Stimulated activated naive B cell treated with anti-CD40 and anti-IgM and Interleukin-4, amounts not matched to agents 10 μg/mL and 1 μg/mL and 100 μg/mL, for 72 hours (primary cell): ENCODE measurements at regions not wholly inside any gene's neighbourhood (a gene's known extent, or its start where the extent isn't known, plus 50 kb on each side); places are given as distances from the start of the nearest gene placed in this dataset.

Experiments
- ATAC-seq, 2 donors: fragments of 150-1000 bp; cut with Tn5 transposase; replicated peaks; 2 replicates each; pipeline ENCODE4 v1.10.0; 2021; ENCODE audit warnings: moderate library complexity in 1 of 2
- DNase-seq: peaks from one replicate; pipeline ENCODE4 v3.0.0; 2021
- H3K27ac Mint-ChIP-seq: one replicate; pipeline ENCODE4 v1.8.0; 2022; ENCODE audit warnings: mild to moderate bottlenecking, mixed read lengths
- H3K27me3 Mint-ChIP-seq, 2 donors: one replicate each; pipeline ENCODE4 v1.8.0; 2022; ENCODE audit warnings: mixed read lengths in 2 of 2
- H3K36me3 Mint-ChIP-seq, 2 donors: one replicate each; pipeline ENCODE4 v1.8.0; 2022; ENCODE audit warnings: mixed read lengths in 2 of 2, mild to moderate bottlenecking in 1 of 2
- H3K4me1 Mint-ChIP-seq, 2 donors: one replicate each; pipeline ENCODE4 v1.8.0; 2022; ENCODE audit warnings: mixed read lengths in 2 of 2, mild to moderate bottlenecking in 1 of 2
- H3K4me3 Mint-ChIP-seq, 2 donors: one replicate each; pipeline ENCODE4 v1.8.0; 2022; ENCODE audit warnings: mild to moderate bottlenecking in 2 of 2, mixed read lengths in 2 of 2, moderate library complexity in 1 of 2
- H3K9me3 Mint-ChIP-seq, 2 donors: one replicate each; pipeline ENCODE4 v1.8.0; 2022; ENCODE audit warnings: mixed read lengths in 2 of 2, mild to moderate bottlenecking in 1 of 2

GRCh38 chr9:89933578-89933977, 328.8 kb downstream of the GADD45G start:
- ATAC-seq, result no peak
- H3K27me3 Mint-ChIP-seq, result peaks cover 0 to 5% of the 10 kb centered on the region in 2 donors
- no peak for DNase-seq
- H3K4me1 Mint-ChIP-seq, result peaks cover 9 to 19% of the 10 kb centered on the region in 2 donors
- no peaks in the 10 kb centered on the region for H3K36me3 Mint-ChIP-seq
- no peaks in the 10 kb centered on the region for H3K9me3 Mint-ChIP-seq
- H3K27ac Mint-ChIP-seq, result no peak overlapping the region
- no peak overlapping the region for H3K4me3 Mint-ChIP-seq

GRCh38 chr9:89935115-89935514, 330.3 kb downstream of the GADD45G start:
- Mint-ChIP-seq H3K27me3 (peaks cover 8 to 19% of the 10 kb centered on the region in 2 donors), H3K9me3 (no peaks in the 10 kb centered on the region), H3K27ac (no peak overlapping the region), H3K4me1 (peaks cover 8 to 14% of the 10 kb centered on the region in 2 donors), H3K4me3 (no peak overlapping the region), H3K36me3 (no peaks in the 10 kb centered on the region)
- no peak for DNase-seq
- no peak for ATAC-seq

GRCh38 chr9:89935801-89936200, 331.0 kb downstream of the GADD45G start:
- Mint-ChIP-seq H3K4me1 (peaks cover 5 to 8% of the 10 kb centered on the region in 2 donors), H3K9me3 (no peaks in the 10 kb centered on the region), H3K4me3 (no peak overlapping the region), H3K27me3 (peaks cover 8 to 19% of the 10 kb centered on the region in 2 donors), H3K27ac (no peak overlapping the region), H3K36me3 (no peaks in the 10 kb centered on the region)
- DNase-seq, result no peak
- ATAC-seq, result no peak

GRCh38 chr9:89937051-89937450, 332.2 kb downstream of the GADD45G start:
- peaks cover 3 to 8% of the 10 kb centered on the region in 2 donors for H3K4me1 Mint-ChIP-seq
- H3K27me3 Mint-ChIP-seq, result peaks cover 14 to 19% of the 10 kb centered on the region in 2 donors
- DNase-seq (no peak), ATAC-seq (no peak)
- no peak overlapping the region for H3K4me3 Mint-ChIP-seq
- no peak overlapping the region for H3K27ac Mint-ChIP-seq
- H3K9me3 Mint-ChIP-seq, result no peaks in the 10 kb centered on the region
- H3K36me3 Mint-ChIP-seq, result no peaks in the 10 kb centered on the region

GRCh38 chr9:89939181-89939580, 334.4 kb downstream of the GADD45G start:
- Mint-ChIP-seq H3K27ac (no peak overlapping the region), H3K4me1 (peaks cover 3 to 8% of the 10 kb centered on the region in 2 donors), H3K36me3 (no peaks in the 10 kb centered on the region), H3K4me3 (no peak overlapping the region), H3K27me3 (peaks cover 23 to 25% of the 10 kb centered on the region in 2 donors), H3K9me3 (no peaks in the 10 kb centered on the region)
- DNase-seq (no peak), ATAC-seq (no peak)

- Mint-ChIP-seq H3K27ac (no peak overlapping the region), H3K27me3 (peaks cover 25 to 27% of the 10 kb centered on the region in 2 donors), H3K9me3 (no peaks in the 10 kb centered on the region), H3K4me3 (no peak overlapping the region), H3K36me3 (no peaks in the 10 kb centered on the region), H3K4me1 (peaks cover 3 to 8% of the 10 kb centered on the region in 2 donors)
- DNase-seq, result no peak
- no peak for ATAC-seq
Measured at GRCh38 chr9:89939626-89940292, 334.9 kb downstream of the GADD45G start.

- peaks cover 25 to 33% of the 10 kb centered on the region in 2 donors for H3K27me3 Mint-ChIP-seq
- H3K4me3 Mint-ChIP-seq, result no peak overlapping the region
- no peak overlapping the region for H3K27ac Mint-ChIP-seq
- peaks cover 3 to 8% of the 10 kb centered on the region in 2 donors for H3K4me1 Mint-ChIP-seq
- no peaks in the 10 kb centered on the region for H3K36me3 Mint-ChIP-seq
- H3K9me3 Mint-ChIP-seq, result no peaks in the 10 kb centered on the region
- ATAC-seq, result no peak
- DNase-seq, result no peak
Measured at GRCh38 chr9:89940625-89941024, 335.8 kb downstream of the GADD45G start.

- no peak overlapping the region for H3K4me3 Mint-ChIP-seq
- H3K4me1 Mint-ChIP-seq, result no peaks in the 10 kb centered on the region
- peaks cover 25 to 34% of the 10 kb centered on the region in 2 donors for H3K27me3 Mint-ChIP-seq
- no peaks in the 10 kb centered on the region for H3K36me3 Mint-ChIP-seq
- DNase-seq, result no peak
- no peaks in the 10 kb centered on the region for H3K9me3 Mint-ChIP-seq
- H3K27ac Mint-ChIP-seq, result no peak overlapping the region
- ATAC-seq, result no peak
Measured at GRCh38 chr9:89941875-89942274, 337.1 kb downstream of the GADD45G start.

- DNase-seq (no peak), ATAC-seq (no peak)
- no peak overlapping the region for H3K4me3 Mint-ChIP-seq
- no peaks in the 10 kb centered on the region for H3K36me3 Mint-ChIP-seq
- peaks cover 0 to under 1% of the 10 kb centered on the region in 2 donors for H3K4me1 Mint-ChIP-seq
- H3K27me3 Mint-ChIP-seq, result peaks cover 25 to 34% of the 10 kb centered on the region in 2 donors
- H3K27ac Mint-ChIP-seq, result no peak overlapping the region
- no peaks in the 10 kb centered on the region for H3K9me3 Mint-ChIP-seq
Measured at GRCh38 chr9:89942643-89943042, 337.8 kb downstream of the GADD45G start.

GRCh38 chr9:89943309-89943708, 338.5 kb downstream of the GADD45G start:
- H3K27me3 Mint-ChIP-seq, result peaks cover 25 to 34% of the 10 kb centered on the region in 2 donors
- ATAC-seq (no peak), DNase-seq (no peak)
- H3K27ac Mint-ChIP-seq, result no peak overlapping the region
- no peaks in the 10 kb centered on the region for H3K36me3 Mint-ChIP-seq
- H3K4me3 Mint-ChIP-seq, result no peak overlapping the region
- peaks cover 2 to 4% of the 10 kb centered on the region in 2 donors for H3K9me3 Mint-ChIP-seq
- peaks cover 0 to 5% of the 10 kb centered on the region in 2 donors for H3K4me1 Mint-ChIP-seq

- Mint-ChIP-seq H3K4me1 (peaks cover 0 to 5% of the 10 kb centered on the region in 2 donors), H3K9me3 (peaks cover 2 to 4% of the 10 kb centered on the region in 2 donors), H3K4me3 (no peak overlapping the region), H3K27ac (no peak overlapping the region), H3K27me3 (peaks cover 24 to 33% of the 10 kb centered on the region in 2 donors), H3K36me3 (no peaks in the 10 kb centered on the region)
- DNase-seq (no peak), ATAC-seq (no peak)
Measured at GRCh38 chr9:89943728-89944127, 338.9 kb downstream of the GADD45G start.

GRCh38 chr9:89945133-89945532, 340.3 kb downstream of the GADD45G start:
- no peak for DNase-seq
- peaks cover 10 to 25% of the 10 kb centered on the region in 2 donors for H3K27me3 Mint-ChIP-seq
- peaks cover 2 to 9% of the 10 kb centered on the region in 2 donors for H3K9me3 Mint-ChIP-seq
- H3K27ac Mint-ChIP-seq, result no peak overlapping the region
- no peak overlapping the region for H3K4me3 Mint-ChIP-seq
- H3K36me3 Mint-ChIP-seq, result no peaks in the 10 kb centered on the region
- no peak for ATAC-seq
- peaks cover 0 to 5% of the 10 kb centered on the region in 2 donors for H3K4me1 Mint-ChIP-seq

- H3K9me3 Mint-ChIP-seq, result peaks cover 2 to 9% of the 10 kb centered on the region in 2 donors
- no peak overlapping the region for H3K4me3 Mint-ChIP-seq
- ATAC-seq (no peak), DNase-seq (no peak)
- H3K4me1 Mint-ChIP-seq, result peaks cover 0 to 5% of the 10 kb centered on the region in 2 donors
- H3K27me3 Mint-ChIP-seq, result peaks cover 10 to 21% of the 10 kb centered on the region in 2 donors
- no peak overlapping the region for H3K27ac Mint-ChIP-seq
- no peaks in the 10 kb centered on the region for H3K36me3 Mint-ChIP-seq
Measured at GRCh38 chr9:89946741-89947140, 341.9 kb downstream of the GADD45G start.

GRCh38 chr9:89949111-89949510, 344.3 kb downstream of the GADD45G start:
- peaks cover 5 to 9% of the 10 kb centered on the region in 2 donors for H3K9me3 Mint-ChIP-seq
- H3K4me3 Mint-ChIP-seq, result no peak overlapping the region
- DNase-seq, result no peak
- H3K27me3 Mint-ChIP-seq, result peaks cover 0 to 11% of the 10 kb centered on the region in 2 donors
- ATAC-seq, result no peak
- H3K36me3 Mint-ChIP-seq, result no peaks in the 10 kb centered on the region
- H3K4me1 Mint-ChIP-seq, result peaks cover 0 to 5% of the 10 kb centered on the region in 2 donors
- H3K27ac Mint-ChIP-seq, result no peak overlapping the region

GRCh38 chr9:89951675-89952074, 346.9 kb downstream of the GADD45G start:
- H3K27ac Mint-ChIP-seq, result no peak overlapping the region
- H3K4me1 Mint-ChIP-seq, result peaks cover 0 to 5% of the 10 kb centered on the region in 2 donors
- H3K4me3 Mint-ChIP-seq, result no peak overlapping the region
- ATAC-seq (no peak), DNase-seq (no peak)
- H3K36me3 Mint-ChIP-seq, result no peaks in the 10 kb centered on the region
- H3K27me3 Mint-ChIP-seq, result no peaks in the 10 kb centered on the region
- H3K9me3 Mint-ChIP-seq, result peaks cover 5 to 9% of the 10 kb centered on the region in 2 donors
